ENCODE measurements at regions not wholly inside any gene's neighbourhood (a gene's known extent, or its start where the extent isn't known, plus 50 kb on each side); places are given as distances from the start of the nearest gene placed in this dataset.

GRCh38 chr1:60423146-60423780, 349.7 kb upstream of the C1orf87 start:
- Histone ChIP-seq H3K9me3 (ENCODE audit: control insufficient read depth, low read depth, low read length) (peaks cover 3% of the 10 kb centered on the region), H3K27ac (ENCODE audit: low read length) (no peak overlapping the region), H3K27me3 (ENCODE audit: control insufficient read depth, insufficient read depth, low read length) (no peaks in the 10 kb centered on the region), H3K4me1 (ENCODE audit: control insufficient read depth, insufficient read depth, low read length) (no peaks in the 10 kb centered on the region), H3K4me3 (ENCODE audit: low read length) (no peak overlapping the region), H3K36me3 (ENCODE audit: control insufficient read depth, insufficient read depth, low read length) (no peaks in the 10 kb centered on the region)
- WGBS (ENCODE audit: insufficient coverage, low lambda C conversion rate) = 34% methylated on average over 4 of the region's 5 CpGs
- no peak for DNase-seq

- H3K36me3 ChIP-seq (ENCODE audit: control insufficient read depth, insufficient read depth, low read length) = no peaks in the 10 kb centered on the region
- no peaks in the 10 kb centered on the region for H3K27me3 ChIP-seq (ENCODE audit: control insufficient read depth, insufficient read depth, low read length)
- H3K4me3 ChIP-seq (ENCODE audit: low read length) = no peak overlapping the region
- 100% methylated on average over 2 of the region's 4 CpGs for WGBS (ENCODE audit: insufficient coverage, low lambda C conversion rate)
- H3K4me1 ChIP-seq (ENCODE audit: control insufficient read depth, insufficient read depth, low read length) = no peaks in the 10 kb centered on the region
- DNase-seq = no peak
- H3K27ac ChIP-seq (ENCODE audit: low read length) = no peak overlapping the region
- peaks cover 3% of the 10 kb centered on the region for H3K9me3 ChIP-seq (ENCODE audit: control insufficient read depth, low read depth, low read length)
These were observed 348.4 kb upstream of the C1orf87 start for GRCh38 chr1:60421965-60422364.

- no peaks in the 10 kb centered on the region for H3K27me3 ChIP-seq (ENCODE audit: control insufficient read depth, insufficient read depth, low read length)
- H3K27ac ChIP-seq (ENCODE audit: low read length) = no peak overlapping the region
- WGBS (ENCODE audit: insufficient coverage, low lambda C conversion rate) = 100% methylated on average over 1 of the region's 1 CpG
- DNase-seq = no peak
- H3K9me3 ChIP-seq (ENCODE audit: control insufficient read depth, low read depth, low read length) = peaks cover 3% of the 10 kb centered on the region
- H3K36me3 ChIP-seq (ENCODE audit: control insufficient read depth, insufficient read depth, low read length) = no peaks in the 10 kb centered on the region
- H3K4me3 ChIP-seq (ENCODE audit: low read length) = no peak overlapping the region
- H3K4me1 ChIP-seq (ENCODE audit: control insufficient read depth, insufficient read depth, low read length) = no peaks in the 10 kb centered on the region
These were observed 345.5 kb upstream of the C1orf87 start for GRCh38 chr1:60419023-60419422.

- DNase-seq = no peak
- H3K27me3 ChIP-seq (ENCODE audit: control insufficient read depth, insufficient read depth, low read length) = no peaks in the 10 kb centered on the region
- no peak overlapping the region for H3K4me3 ChIP-seq (ENCODE audit: low read length)
- H3K36me3 ChIP-seq (ENCODE audit: control insufficient read depth, insufficient read depth, low read length) = no peaks in the 10 kb centered on the region
- H3K4me1 ChIP-seq (ENCODE audit: control insufficient read depth, insufficient read depth, low read length) = no peaks in the 10 kb centered on the region
- no peak overlapping the region for H3K27ac ChIP-seq (ENCODE audit: low read length)
- H3K9me3 ChIP-seq (ENCODE audit: control insufficient read depth, low read depth, low read length) = no peaks in the 10 kb centered on the region
These were observed 342.1 kb upstream of the C1orf87 start for GRCh38 chr1:60415696-60416095.

- Histone ChIP-seq H3K27me3 (ENCODE audit: control insufficient read depth, insufficient read depth, low read length) (no peaks in the 10 kb centered on the region), H3K4me1 (ENCODE audit: control insufficient read depth, insufficient read depth, low read length) (no peaks in the 10 kb centered on the region), H3K27ac (ENCODE audit: low read length) (no peak overlapping the region), H3K36me3 (ENCODE audit: control insufficient read depth, insufficient read depth, low read length) (no peaks in the 10 kb centered on the region), H3K9me3 (ENCODE audit: control insufficient read depth, low read depth, low read length) (no peaks in the 10 kb centered on the region), H3K4me3 (ENCODE audit: low read length) (no peak overlapping the region)
- no CpG with 5 or more reads among the region's 1 CpG for WGBS (ENCODE audit: insufficient coverage, low lambda C conversion rate)
- no peak for DNase-seq
These were observed 339.5 kb upstream of the C1orf87 start for GRCh38 chr1:60413091-60413490.

GRCh38 chr1:60411591-60411990, 338.0 kb upstream of the C1orf87 start:
- no peaks in the 10 kb centered on the region for H3K9me3 ChIP-seq (ENCODE audit: control insufficient read depth, low read depth, low read length)
- DNase-seq = no peak
- no peaks in the 10 kb centered on the region for H3K27me3 ChIP-seq (ENCODE audit: control insufficient read depth, insufficient read depth, low read length)
- H3K4me3 ChIP-seq (ENCODE audit: low read length) = no peak overlapping the region
- 83% methylated on average over 1 of the region's 2 CpGs for WGBS (ENCODE audit: insufficient coverage, low lambda C conversion rate)
- no peaks in the 10 kb centered on the region for H3K36me3 ChIP-seq (ENCODE audit: control insufficient read depth, insufficient read depth, low read length)
- H3K4me1 ChIP-seq (ENCODE audit: control insufficient read depth, insufficient read depth, low read length) = no peaks in the 10 kb centered on the region
- H3K27ac ChIP-seq (ENCODE audit: low read length) = no peak overlapping the region

- no CpG with 5 or more reads among the region's 4 CpGs for WGBS (ENCODE audit: insufficient coverage, low lambda C conversion rate)
- H3K9me3 ChIP-seq (ENCODE audit: control insufficient read depth, low read depth, low read length) = no peaks in the 10 kb centered on the region
- no peaks in the 10 kb centered on the region for H3K4me1 ChIP-seq (ENCODE audit: control insufficient read depth, insufficient read depth, low read length)
- H3K27ac ChIP-seq (ENCODE audit: low read length) = no peak overlapping the region
- no peak for DNase-seq
- H3K4me3 ChIP-seq (ENCODE audit: low read length) = no peak overlapping the region
- H3K36me3 ChIP-seq (ENCODE audit: control insufficient read depth, insufficient read depth, low read length) = no peaks in the 10 kb centered on the region
- H3K27me3 ChIP-seq (ENCODE audit: control insufficient read depth, insufficient read depth, low read length) = no peaks in the 10 kb centered on the region
These were observed 329.2 kb upstream of the C1orf87 start for GRCh38 chr1:60402816-60403215.

- no peak for DNase-seq
- 100% methylated on average over 2 of the region's 3 CpGs for WGBS (ENCODE audit: insufficient coverage, low lambda C conversion rate)
- H3K9me3 ChIP-seq (ENCODE audit: control insufficient read depth, low read depth, low read length) = no peaks in the 10 kb centered on the region
- no peak overlapping the region for H3K27ac ChIP-seq (ENCODE audit: low read length)
- no peaks in the 10 kb centered on the region for H3K36me3 ChIP-seq (ENCODE audit: control insufficient read depth, insufficient read depth, low read length)
- no peak overlapping the region for H3K4me3 ChIP-seq (ENCODE audit: low read length)
- H3K4me1 ChIP-seq (ENCODE audit: control insufficient read depth, insufficient read depth, low read length) = no peaks in the 10 kb centered on the region
- no peaks in the 10 kb centered on the region for H3K27me3 ChIP-seq (ENCODE audit: control insufficient read depth, insufficient read depth, low read length)
These were observed 328.6 kb upstream of the C1orf87 start for GRCh38 chr1:60402216-60402615.

GRCh38 chr1:60394436-60394835, 320.9 kb upstream of the C1orf87 start:
- no CpG with 5 or more reads among the region's 3 CpGs for WGBS (ENCODE audit: insufficient coverage, low lambda C conversion rate)
- no peak for DNase-seq
- H3K4me1 ChIP-seq (ENCODE audit: control insufficient read depth, insufficient read depth, low read length) = no peaks in the 10 kb centered on the region

GRCh38 chr1:60390593-60391282, 317.2 kb upstream of the C1orf87 start:
- Histone ChIP-seq H3K36me3 (ENCODE audit: control insufficient read depth, insufficient read depth, low read length) (no peaks in the 10 kb centered on the region), H3K4me1 (ENCODE audit: control insufficient read depth, insufficient read depth, low read length) (no peaks in the 10 kb centered on the region), H3K9me3 (ENCODE audit: control insufficient read depth, low read depth, low read length) (no peaks in the 10 kb centered on the region), H3K27ac (ENCODE audit: low read length) (no peak overlapping the region), H3K27me3 (ENCODE audit: control insufficient read depth, insufficient read depth, low read length) (no peaks in the 10 kb centered on the region), H3K4me3 (ENCODE audit: low read length) (no peak overlapping the region)
- no peak for DNase-seq
- WGBS (ENCODE audit: insufficient coverage, low lambda C conversion rate) = 100% methylated on average over 3 of the region's 3 CpGs

More at GRCh38 chr1:60394436-60394835, 320.9 kb upstream of the C1orf87 start:
- H3K27ac ChIP-seq (ENCODE audit: low read length) = no peak overlapping the region
- no peak overlapping the region for H3K4me3 ChIP-seq (ENCODE audit: low read length)
- H3K27me3 ChIP-seq (ENCODE audit: control insufficient read depth, insufficient read depth, low read length) = no peaks in the 10 kb centered on the region
- no peaks in the 10 kb centered on the region for H3K9me3 ChIP-seq (ENCODE audit: control insufficient read depth, low read depth, low read length)
- no peaks in the 10 kb centered on the region for H3K36me3 ChIP-seq (ENCODE audit: control insufficient read depth, insufficient read depth, low read length)

Data from large intestine (tissue), 3 donors.